ENCODE measurements at regions not wholly inside any gene's neighbourhood (a gene's known extent, or its start where the extent isn't known, plus 50 kb on each side); places are given as distances from the start of the nearest gene placed in this dataset.
"Not testable (repeated sequence)": the region's sequence is repeated elsewhere in the genome, so short reads cannot be mapped to it uniquely, and the experiment has no call there.

GRCh38 chr4:131726940-131727339 is 1422.2 kb upstream of the PCDH10 start:
- H3K36me3 Mint-ChIP-seq (ENCODE audit: insufficient read depth, unreplicated experiment); H3K27me3 ChIP-seq (replicated peaks; ENCODE audit: control insufficient read depth, insufficient read depth, low read length); H3K27me3 Mint-ChIP-seq (ENCODE audit: insufficient read depth, unreplicated experiment); H3K4me3 ChIP-seq (ENCODE audit: low read depth, low read length); BruUV-seq (replicated peaks); H3K4me1 Mint-ChIP-seq (ENCODE audit: low read depth, unreplicated experiment); H3K4me1 ChIP-seq; H3K9me3 ChIP-seq; CTCF ChIA-PET; H3K36me3 ChIP-seq (ENCODE audit: control insufficient read depth, insufficient read depth, low read length); DNase-seq; intact Hi-C loops (cut with micrococcal nuclease; ENCODE audit: unreplicated experiment); H3K27ac Mint-ChIP-seq (ENCODE audit: unreplicated experiment); POLR2A ChIA-PET; H3K4me3 Mint-ChIP-seq (ENCODE audit: unreplicated experiment): not testable (repeated sequence)
- peaks cover 23% of the 10 kb centered on the region for H3K9me3 Mint-ChIP-seq (ENCODE audit: unreplicated experiment)

- H3K27ac Mint-ChIP-seq (ENCODE audit: unreplicated experiment); H3K27me3 Mint-ChIP-seq (ENCODE audit: insufficient read depth, unreplicated experiment); DNase-seq; H3K4me1 ChIP-seq; intact Hi-C loops (cut with micrococcal nuclease; ENCODE audit: unreplicated experiment); H3K4me1 Mint-ChIP-seq (ENCODE audit: low read depth, unreplicated experiment); H3K27me3 ChIP-seq (replicated peaks; ENCODE audit: control insufficient read depth, insufficient read depth, low read length); BruUV-seq (replicated peaks); H3K9me3 ChIP-seq; H3K36me3 ChIP-seq (ENCODE audit: control insufficient read depth, insufficient read depth, low read length); H3K36me3 Mint-ChIP-seq (ENCODE audit: insufficient read depth, unreplicated experiment); POLR2A ChIA-PET; H3K4me3 ChIP-seq (ENCODE audit: low read depth, low read length); CTCF ChIA-PET; H3K4me3 Mint-ChIP-seq (ENCODE audit: unreplicated experiment): not testable (repeated sequence)
- H3K9me3 Mint-ChIP-seq (ENCODE audit: unreplicated experiment), result peaks cover 20% of the 10 kb centered on the region
These were observed 1421.7 kb upstream of the PCDH10 start for GRCh38 chr4:131727418-131727817.

GRCh38 chr4:131729205-131729604 is 1419.9 kb upstream of the PCDH10 start:
- BruUV-seq (replicated peaks); CTCF ChIA-PET; H3K27me3 ChIP-seq (replicated peaks; ENCODE audit: control insufficient read depth, insufficient read depth, low read length); H3K4me1 Mint-ChIP-seq (ENCODE audit: low read depth, unreplicated experiment); POLR2A ChIA-PET; H3K9me3 ChIP-seq; H3K27me3 Mint-ChIP-seq (ENCODE audit: insufficient read depth, unreplicated experiment); H3K4me1 ChIP-seq; intact Hi-C loops (cut with micrococcal nuclease; ENCODE audit: unreplicated experiment); H3K36me3 ChIP-seq (ENCODE audit: control insufficient read depth, insufficient read depth, low read length); H3K36me3 Mint-ChIP-seq (ENCODE audit: insufficient read depth, unreplicated experiment); DNase-seq; H3K27ac Mint-ChIP-seq (ENCODE audit: unreplicated experiment); H3K4me3 ChIP-seq (ENCODE audit: low read depth, low read length); H3K4me3 Mint-ChIP-seq (ENCODE audit: unreplicated experiment): not testable (repeated sequence)
- H3K9me3 Mint-ChIP-seq (ENCODE audit: unreplicated experiment), result peaks cover 10% of the 10 kb centered on the region

GRCh38 chr4:131729716-131730398 is 1419.2 kb upstream of the PCDH10 start:
- intact Hi-C loops (cut with micrococcal nuclease; ENCODE audit: unreplicated experiment); H3K27me3 Mint-ChIP-seq (ENCODE audit: insufficient read depth, unreplicated experiment); BruUV-seq (replicated peaks); H3K4me1 Mint-ChIP-seq (ENCODE audit: low read depth, unreplicated experiment); H3K36me3 ChIP-seq (ENCODE audit: control insufficient read depth, insufficient read depth, low read length); POLR2A ChIA-PET; DNase-seq; H3K27me3 ChIP-seq (replicated peaks; ENCODE audit: control insufficient read depth, insufficient read depth, low read length); H3K4me3 Mint-ChIP-seq (ENCODE audit: unreplicated experiment); CTCF ChIA-PET; H3K4me1 ChIP-seq; H3K9me3 ChIP-seq; H3K27ac Mint-ChIP-seq (ENCODE audit: unreplicated experiment); H3K4me3 ChIP-seq (ENCODE audit: low read depth, low read length); H3K36me3 Mint-ChIP-seq (ENCODE audit: insufficient read depth, unreplicated experiment): not testable (repeated sequence)
- H3K9me3 Mint-ChIP-seq (ENCODE audit: unreplicated experiment), result peaks cover 10% of the 10 kb centered on the region

GRCh38 chr4:131730574-131730973 is 1418.5 kb upstream of the PCDH10 start:
- BruUV-seq (replicated peaks), result not testable (repeated sequence)

GRCh38 chr4:131732034-131732630 is 1417.0 kb upstream of the PCDH10 start:
- BruUV-seq (replicated peaks); H3K27ac Mint-ChIP-seq (ENCODE audit: unreplicated experiment); H3K27me3 Mint-ChIP-seq (ENCODE audit: insufficient read depth, unreplicated experiment); H3K9me3 ChIP-seq; H3K4me1 Mint-ChIP-seq (ENCODE audit: low read depth, unreplicated experiment); H3K4me3 ChIP-seq (ENCODE audit: low read depth, low read length); DNase-seq; H3K27me3 ChIP-seq (replicated peaks; ENCODE audit: control insufficient read depth, insufficient read depth, low read length); H3K4me3 Mint-ChIP-seq (ENCODE audit: unreplicated experiment); POLR2A ChIA-PET; H3K4me1 ChIP-seq; intact Hi-C loops (cut with micrococcal nuclease; ENCODE audit: unreplicated experiment); H3K9me3 Mint-ChIP-seq (ENCODE audit: unreplicated experiment); CTCF ChIA-PET; H3K36me3 ChIP-seq (ENCODE audit: control insufficient read depth, insufficient read depth, low read length); H3K36me3 Mint-ChIP-seq (ENCODE audit: insufficient read depth, unreplicated experiment): not testable (repeated sequence)

More at GRCh38 chr4:131730574-131730973, 1418.5 kb upstream of the PCDH10 start:
- H3K36me3 Mint-ChIP-seq (ENCODE audit: insufficient read depth, unreplicated experiment); H3K9me3 Mint-ChIP-seq (ENCODE audit: unreplicated experiment); POLR2A ChIA-PET; CTCF ChIA-PET; H3K4me3 Mint-ChIP-seq (ENCODE audit: unreplicated experiment); H3K36me3 ChIP-seq (ENCODE audit: control insufficient read depth, insufficient read depth, low read length); H3K9me3 ChIP-seq; H3K4me1 ChIP-seq; H3K4me3 ChIP-seq (ENCODE audit: low read depth, low read length); H3K27ac Mint-ChIP-seq (ENCODE audit: unreplicated experiment); intact Hi-C loops (cut with micrococcal nuclease; ENCODE audit: unreplicated experiment); H3K27me3 Mint-ChIP-seq (ENCODE audit: insufficient read depth, unreplicated experiment); DNase-seq; H3K4me1 Mint-ChIP-seq (ENCODE audit: low read depth, unreplicated experiment); H3K27me3 ChIP-seq (replicated peaks; ENCODE audit: control insufficient read depth, insufficient read depth, low read length): not testable (repeated sequence)

- intact Hi-C loops (cut with micrococcal nuclease; ENCODE audit: unreplicated experiment); H3K27me3 ChIP-seq (replicated peaks; ENCODE audit: control insufficient read depth, insufficient read depth, low read length); H3K27me3 Mint-ChIP-seq (ENCODE audit: insufficient read depth, unreplicated experiment); DNase-seq; H3K4me1 ChIP-seq; H3K9me3 Mint-ChIP-seq (ENCODE audit: unreplicated experiment); CTCF ChIA-PET; POLR2A ChIA-PET; H3K27ac Mint-ChIP-seq (ENCODE audit: unreplicated experiment); H3K4me1 Mint-ChIP-seq (ENCODE audit: low read depth, unreplicated experiment); BruUV-seq (replicated peaks); H3K9me3 ChIP-seq; H3K36me3 Mint-ChIP-seq (ENCODE audit: insufficient read depth, unreplicated experiment); H3K36me3 ChIP-seq (ENCODE audit: control insufficient read depth, insufficient read depth, low read length); H3K4me3 Mint-ChIP-seq (ENCODE audit: unreplicated experiment); H3K4me3 ChIP-seq (ENCODE audit: low read depth, low read length): not testable (repeated sequence)
These were observed 1414.8 kb upstream of the PCDH10 start for GRCh38 chr4:131734321-131734720.

All from Caco-2 (cell line).